ENCODE measurements at regions not wholly inside any gene's neighbourhood (a gene's known extent, or its start where the extent isn't known, plus 50 kb on each side); places are given as distances from the start of the nearest gene placed in this dataset.

DNA sequence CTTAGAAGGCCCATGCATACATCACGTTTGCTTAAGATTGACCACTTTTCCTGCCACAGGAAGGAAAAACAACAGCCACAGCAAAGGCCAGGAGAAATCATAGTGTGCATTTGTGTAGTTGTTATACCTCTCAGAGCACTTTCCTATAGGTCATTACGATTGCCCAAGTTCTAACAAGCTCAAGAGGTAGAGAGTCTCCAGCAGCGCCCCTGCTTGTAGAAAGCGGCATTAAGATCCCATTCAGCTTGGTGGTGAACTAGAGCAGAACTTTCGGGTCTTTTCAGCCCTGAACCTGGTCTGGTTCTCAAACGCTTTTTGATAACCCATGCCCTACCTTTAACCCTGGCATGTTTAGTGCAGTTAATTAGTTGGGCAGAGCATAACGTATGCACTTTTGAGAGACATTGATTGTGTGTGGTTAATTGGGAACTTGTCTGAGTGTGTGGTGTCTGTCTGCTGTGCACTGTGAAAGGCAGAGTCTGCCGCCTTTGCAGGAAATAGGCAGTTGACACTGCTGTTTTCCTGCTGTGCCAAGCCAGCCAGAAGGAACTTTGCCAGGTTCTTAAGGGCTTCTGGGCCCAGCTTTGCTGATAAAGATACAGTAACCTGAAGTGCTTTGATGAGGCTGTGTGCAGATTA is 109.9 kb upstream of the CLMP start:
- TF ChIP-seq, protein P1, sequence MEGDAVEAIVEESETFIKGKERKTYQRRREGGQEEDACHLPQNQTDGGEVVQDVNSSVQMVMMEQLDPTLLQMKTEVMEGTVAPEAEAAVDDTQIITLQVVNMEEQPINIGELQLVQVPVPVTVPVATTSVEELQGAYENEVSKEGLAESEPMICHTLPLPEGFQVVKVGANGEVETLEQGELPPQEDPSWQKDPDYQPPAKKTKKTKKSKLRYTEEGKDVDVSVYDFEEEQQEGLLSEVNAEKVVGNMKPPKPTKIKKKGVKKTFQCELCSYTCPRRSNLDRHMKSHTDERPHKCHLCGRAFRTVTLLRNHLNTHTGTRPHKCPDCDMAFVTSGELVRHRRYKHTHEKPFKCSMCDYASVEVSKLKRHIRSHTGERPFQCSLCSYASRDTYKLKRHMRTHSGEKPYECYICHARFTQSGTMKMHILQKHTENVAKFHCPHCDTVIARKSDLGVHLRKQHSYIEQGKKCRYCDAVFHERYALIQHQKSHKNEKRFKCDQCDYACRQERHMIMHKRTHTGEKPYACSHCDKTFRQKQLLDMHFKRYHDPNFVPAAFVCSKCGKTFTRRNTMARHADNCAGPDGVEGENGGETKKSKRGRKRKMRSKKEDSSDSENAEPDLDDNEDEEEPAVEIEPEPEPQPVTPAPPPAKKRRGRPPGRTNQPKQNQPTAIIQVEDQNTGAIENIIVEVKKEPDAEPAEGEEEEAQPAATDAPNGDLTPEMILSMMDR (IDR thresholded peaks at IDR 0.05; ENCODE audit: low read depth, low read length, missing control alignments): peak; percentile 59
- no peak overlapping the region for H3K4me3 ChIP-seq (ENCODE audit: low read depth, low read length)
- DNase-seq (ENCODE audit: low read depth): no peak

DNA sequence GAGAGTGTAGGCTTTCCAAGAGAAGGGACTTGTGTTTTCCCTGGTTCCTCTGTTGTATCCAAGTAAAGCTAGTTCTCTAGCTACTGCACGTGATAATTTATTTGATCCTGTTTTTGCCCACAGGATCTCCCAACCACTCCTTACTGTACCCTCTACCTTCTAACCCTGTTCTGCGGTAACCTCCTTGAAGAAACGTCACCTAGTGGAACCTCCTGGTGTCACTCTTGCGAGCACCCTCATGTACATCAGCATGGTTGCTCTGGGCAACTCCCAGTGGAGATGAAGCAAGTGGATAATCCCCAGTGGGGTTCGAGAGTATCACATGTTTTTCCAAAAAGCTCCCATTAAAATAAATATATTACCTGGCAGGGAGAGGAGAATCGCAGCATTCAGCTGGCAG is 108.9 kb upstream of the CLMP start:
- no peak overlapping the region; the same call in 1 of the 2 replicates for H3K4me3 ChIP-seq (ENCODE audit: low read depth, low read length)
- no peak for DNase-seq (ENCODE audit: low read depth)
- TF ChIP-seq, protein P1 (IDR thresholded peaks at IDR 0.05; ENCODE audit: low read depth, low read length, missing control alignments): peak; percentile 39

DNA sequence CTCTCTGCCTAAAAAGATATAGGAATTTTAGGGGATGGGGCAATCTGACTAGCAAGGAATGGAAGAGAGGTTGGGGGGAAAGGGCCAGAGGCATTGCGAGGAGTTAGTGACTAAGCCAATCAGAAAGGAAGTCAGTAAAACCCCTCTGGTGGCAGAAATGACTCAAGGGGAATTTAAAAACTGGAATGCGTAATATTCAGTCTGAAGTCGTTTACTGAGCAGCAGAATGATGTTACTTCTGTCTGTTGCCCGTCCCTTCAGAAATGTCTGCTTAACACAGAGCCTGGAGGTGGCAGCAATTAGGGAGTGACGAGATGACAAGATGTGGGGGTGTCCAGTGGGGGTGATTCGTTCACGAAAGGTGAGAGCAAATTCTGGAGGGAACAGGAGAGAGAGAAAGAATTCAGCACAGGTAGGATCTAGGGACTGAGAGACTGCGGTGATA is 107.7 kb upstream of the CLMP start:
- TF ChIP-seq, protein P1 (IDR thresholded peaks at IDR 0.05; ENCODE audit: low read depth, low read length, missing control alignments): no peak
- peak; percentile 53 for DNase-seq (ENCODE audit: low read depth)
- H3K4me3 ChIP-seq (ENCODE audit: low read depth, low read length): peak overlapping the region; percentile 3; the same call in 1 of the 2 replicates

DNA sequence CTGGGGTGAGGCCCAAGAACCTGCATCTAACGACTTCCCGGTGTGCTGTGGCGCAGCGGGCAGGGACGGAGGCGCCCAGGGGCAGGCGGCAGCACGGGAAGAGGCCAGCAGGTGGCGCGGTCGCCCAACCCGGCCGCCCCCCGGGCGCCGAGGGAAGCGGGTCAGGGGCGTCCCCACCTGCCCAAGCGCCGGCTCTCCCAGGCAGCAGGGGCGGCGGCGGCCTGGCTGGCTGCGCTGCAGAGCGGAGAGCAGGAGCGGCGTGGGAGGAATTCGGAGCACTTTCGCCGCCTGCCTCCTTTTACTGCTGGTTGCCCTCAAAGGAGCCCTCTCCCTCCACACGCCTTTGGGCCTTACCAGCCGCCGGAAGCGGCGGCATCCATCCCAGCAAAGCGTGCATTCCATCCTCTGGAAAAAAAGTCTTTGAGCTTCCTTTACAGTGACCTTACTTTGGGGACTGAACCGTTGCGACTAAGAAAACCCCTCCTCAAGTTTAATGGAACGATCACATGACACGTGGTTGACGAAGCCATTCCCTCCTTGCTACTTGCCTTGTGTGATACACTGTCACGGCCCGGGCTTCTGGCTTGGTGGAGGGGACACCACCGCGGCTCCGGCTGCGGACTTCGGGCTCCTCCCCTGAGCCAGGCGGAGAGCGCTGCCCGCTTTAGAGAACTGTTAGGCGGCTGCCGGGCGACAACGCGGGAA is 106.8 kb upstream of the CLMP start:
- DNase-seq (ENCODE audit: low read depth): no peak
- peak overlapping the region; percentile 51 for H3K4me3 ChIP-seq (ENCODE audit: low read depth, low read length)
- TF ChIP-seq, protein P1 (IDR thresholded peaks at IDR 0.05; ENCODE audit: low read depth, low read length, missing control alignments): peak; percentile 78

DNA sequence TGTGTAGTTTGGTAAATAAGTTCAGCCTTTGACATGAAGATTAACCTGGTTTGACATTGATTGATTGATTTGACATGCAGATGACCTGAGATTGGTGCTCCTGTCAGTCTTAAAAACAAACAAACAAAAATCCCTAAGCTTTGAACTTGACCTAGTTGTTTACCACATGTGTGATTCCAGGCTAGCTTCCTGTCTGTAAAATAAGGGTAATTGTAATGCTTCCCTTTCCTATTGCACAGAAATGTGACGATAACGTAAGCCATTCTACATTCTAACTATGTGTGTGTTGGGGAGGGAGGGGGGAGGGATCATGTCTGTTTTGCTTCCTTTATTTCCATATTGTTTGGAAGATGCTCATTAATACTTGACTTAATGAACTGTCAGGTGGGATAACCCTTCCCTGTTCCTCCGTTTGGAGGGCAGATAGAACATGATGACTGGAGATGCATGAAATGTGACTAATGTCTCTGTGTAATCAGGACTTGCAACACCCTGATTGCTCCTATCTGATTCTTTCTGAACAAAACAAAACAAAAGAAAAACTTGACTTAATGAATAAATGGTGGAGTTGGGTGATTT is 106.1 kb upstream of the CLMP start:
- no peak overlapping the region for H3K4me3 ChIP-seq (ENCODE audit: low read depth, low read length)
- DNase-seq (ENCODE audit: low read depth): no peak
- TF ChIP-seq, protein P1 (IDR thresholded peaks at IDR 0.05; ENCODE audit: low read depth, low read length, missing control alignments): no peak

DNA sequence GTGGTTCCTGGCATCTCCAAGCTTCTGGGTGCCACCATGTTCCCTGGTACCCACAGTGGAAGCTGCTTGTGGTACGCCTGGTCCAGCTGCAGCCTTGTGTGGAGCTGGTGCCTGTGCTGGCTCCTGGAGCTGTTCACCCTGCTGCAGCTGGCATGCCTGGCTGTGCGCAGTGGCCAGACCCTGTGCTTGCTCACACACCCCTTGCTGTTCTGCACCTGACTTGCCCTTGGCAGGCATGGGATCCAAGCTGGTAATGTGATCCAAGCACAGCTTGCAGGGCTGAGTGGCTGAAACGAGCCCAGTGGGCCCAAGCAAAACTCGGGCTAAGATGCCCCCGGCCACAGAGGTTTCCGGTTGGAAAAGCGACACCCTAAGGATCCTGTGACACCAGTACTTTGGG is 104.7 kb upstream of the CLMP start:
- DNase-seq (ENCODE audit: low read depth): no peak
- no peak overlapping the region for H3K4me3 ChIP-seq (ENCODE audit: low read depth, low read length)
- TF ChIP-seq, protein P1 (IDR thresholded peaks at IDR 0.05; ENCODE audit: low read depth, low read length, missing control alignments): no peak
